Suprapubic skin (tissue), 3 donors: ENCODE measurements at regions not wholly inside any gene's neighbourhood (a gene's known extent, or its start where the extent isn't known, plus 50 kb on each side); places are given as distances from the start of the nearest gene placed in this dataset.

Experiments
- POLR2A ChIP-seq, 2 donors: fragments of 450-650 bp; IDR thresholded peaks; one replicate each; pipeline ENCODE4 v1.6.1; 2017; ENCODE audit warnings: antibody characterized with exemption in 2 of 2, mild to moderate bottlenecking in 2 of 2, moderate library complexity in 2 of 2
- TF ChIP-seq, protein P1 (sequence below), 2 donors: fragments of 200-600 bp in 1 of 2; fragments of 450-650 bp in 1 of 2; sonication (generic) in 1 of 2; IDR thresholded peaks; one replicate each; pipeline ENCODE4 v1.5.1; 2016 to 2019; ENCODE audit warnings: antibody characterized with exemption in 2 of 2, mild to moderate bottlenecking in 1 of 2, moderate library complexity in 1 of 2

DNA sequence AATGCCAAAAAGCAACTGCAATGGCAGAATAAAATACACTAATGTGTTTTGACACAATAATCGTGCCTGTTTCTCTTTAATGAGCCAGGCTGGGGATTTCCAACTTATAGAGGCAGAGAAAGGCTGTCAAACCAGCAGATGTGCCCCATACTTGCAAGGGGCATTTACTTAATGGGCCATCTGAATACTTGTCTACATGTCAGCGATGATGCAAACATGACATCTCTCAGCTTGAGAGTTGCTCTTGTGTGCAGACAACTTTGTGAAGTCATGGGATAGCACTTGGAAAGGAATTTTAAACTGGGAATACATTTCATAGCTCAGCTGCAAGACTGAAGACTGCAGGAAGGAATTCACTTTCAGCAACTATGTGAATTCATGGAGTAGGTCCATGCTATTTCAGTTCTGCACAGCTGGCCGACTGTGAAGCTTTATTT lies 127.4 kb upstream of the ADAMTS9 start:
- TF ChIP-seq POLR2A (IDR thresholded peaks at IDR 0.05), result no peak
- TF ChIP-seq, protein P1, sequence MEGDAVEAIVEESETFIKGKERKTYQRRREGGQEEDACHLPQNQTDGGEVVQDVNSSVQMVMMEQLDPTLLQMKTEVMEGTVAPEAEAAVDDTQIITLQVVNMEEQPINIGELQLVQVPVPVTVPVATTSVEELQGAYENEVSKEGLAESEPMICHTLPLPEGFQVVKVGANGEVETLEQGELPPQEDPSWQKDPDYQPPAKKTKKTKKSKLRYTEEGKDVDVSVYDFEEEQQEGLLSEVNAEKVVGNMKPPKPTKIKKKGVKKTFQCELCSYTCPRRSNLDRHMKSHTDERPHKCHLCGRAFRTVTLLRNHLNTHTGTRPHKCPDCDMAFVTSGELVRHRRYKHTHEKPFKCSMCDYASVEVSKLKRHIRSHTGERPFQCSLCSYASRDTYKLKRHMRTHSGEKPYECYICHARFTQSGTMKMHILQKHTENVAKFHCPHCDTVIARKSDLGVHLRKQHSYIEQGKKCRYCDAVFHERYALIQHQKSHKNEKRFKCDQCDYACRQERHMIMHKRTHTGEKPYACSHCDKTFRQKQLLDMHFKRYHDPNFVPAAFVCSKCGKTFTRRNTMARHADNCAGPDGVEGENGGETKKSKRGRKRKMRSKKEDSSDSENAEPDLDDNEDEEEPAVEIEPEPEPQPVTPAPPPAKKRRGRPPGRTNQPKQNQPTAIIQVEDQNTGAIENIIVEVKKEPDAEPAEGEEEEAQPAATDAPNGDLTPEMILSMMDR (IDR thresholded peaks at IDR 0.05), result no peak
